ENCODE measurements at regions not wholly inside any gene's neighbourhood (a gene's known extent, or its start where the extent isn't known, plus 50 kb on each side); places are given as distances from the start of the nearest gene placed in this dataset.
A peak's percentile ranks its signal among the peaks of the same experiment; 100 is the strongest.

DNA sequence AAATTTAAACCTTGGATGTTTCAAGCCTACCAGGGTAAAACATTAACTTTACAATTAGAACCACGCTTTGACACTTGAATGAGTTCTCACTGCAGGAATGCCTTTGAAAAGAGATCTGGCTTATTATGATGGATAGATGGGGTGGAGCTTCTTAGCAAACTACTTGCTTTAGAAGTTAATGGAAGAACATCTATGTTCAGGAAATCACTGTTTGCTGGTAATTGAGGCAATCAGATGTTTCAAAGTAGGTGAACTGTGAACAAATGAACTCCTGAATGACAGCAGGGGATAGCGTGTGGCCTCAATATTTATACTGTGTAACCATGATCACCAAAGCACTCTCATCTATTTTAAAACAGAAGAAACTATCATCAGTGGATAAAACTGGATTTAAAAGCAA lies 383.6 kb downstream of the PIK3C3 start:
- H3K4me1 ChIP-seq = peaks cover 16% of the 10 kb centered on the region
- no peaks in the 10 kb centered on the region for H3K36me3 Mint-ChIP-seq (ENCODE audit: insufficient read depth, unreplicated experiment)
- no peaks in the 10 kb centered on the region for H3K9me3 ChIP-seq
- TF ChIP-seq, protein P1, sequence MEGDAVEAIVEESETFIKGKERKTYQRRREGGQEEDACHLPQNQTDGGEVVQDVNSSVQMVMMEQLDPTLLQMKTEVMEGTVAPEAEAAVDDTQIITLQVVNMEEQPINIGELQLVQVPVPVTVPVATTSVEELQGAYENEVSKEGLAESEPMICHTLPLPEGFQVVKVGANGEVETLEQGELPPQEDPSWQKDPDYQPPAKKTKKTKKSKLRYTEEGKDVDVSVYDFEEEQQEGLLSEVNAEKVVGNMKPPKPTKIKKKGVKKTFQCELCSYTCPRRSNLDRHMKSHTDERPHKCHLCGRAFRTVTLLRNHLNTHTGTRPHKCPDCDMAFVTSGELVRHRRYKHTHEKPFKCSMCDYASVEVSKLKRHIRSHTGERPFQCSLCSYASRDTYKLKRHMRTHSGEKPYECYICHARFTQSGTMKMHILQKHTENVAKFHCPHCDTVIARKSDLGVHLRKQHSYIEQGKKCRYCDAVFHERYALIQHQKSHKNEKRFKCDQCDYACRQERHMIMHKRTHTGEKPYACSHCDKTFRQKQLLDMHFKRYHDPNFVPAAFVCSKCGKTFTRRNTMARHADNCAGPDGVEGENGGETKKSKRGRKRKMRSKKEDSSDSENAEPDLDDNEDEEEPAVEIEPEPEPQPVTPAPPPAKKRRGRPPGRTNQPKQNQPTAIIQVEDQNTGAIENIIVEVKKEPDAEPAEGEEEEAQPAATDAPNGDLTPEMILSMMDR (IDR thresholded peaks at IDR 0.05; ENCODE audit: insufficient read depth in 1 of 2, low read depth in 1 of 2, low read length in 1 of 2, severe bottlenecking in 1 of 2, unreplicated experiment in 1 of 2) = no peak
- H3K36me3 ChIP-seq (ENCODE audit: control insufficient read depth, insufficient read depth, low read length) = no peaks in the 10 kb centered on the region
- DNase-seq = peak in 1 of 2 experiments; percentile 17
- CTCF ChIA-PET = no interaction called here
- H3K27me3 Mint-ChIP-seq (ENCODE audit: insufficient read depth, unreplicated experiment) = no peaks in the 10 kb centered on the region
- intact Hi-C loops (cut with micrococcal nuclease; ENCODE audit: unreplicated experiment) = no loop called here
- BruUV-seq (replicated peaks) = no TSS peak
- POLR2A ChIA-PET = no interaction called here
- H3K27ac Mint-ChIP-seq (ENCODE audit: unreplicated experiment) = no peak overlapping the region
- H3K27me3 ChIP-seq (replicated peaks; ENCODE audit: control insufficient read depth, insufficient read depth, low read length) = no peaks in the 10 kb centered on the region
- H3K4me1 Mint-ChIP-seq (ENCODE audit: low read depth, unreplicated experiment) = peaks cover 9% of the 10 kb centered on the region
- peaks cover 11% of the 10 kb centered on the region for H3K9me3 Mint-ChIP-seq (ENCODE audit: unreplicated experiment)
- no peak overlapping the region for H3K4me3 ChIP-seq (ENCODE audit: low read depth, low read length)
- no peak overlapping the region for H3K4me3 Mint-ChIP-seq (ENCODE audit: unreplicated experiment)

DNA sequence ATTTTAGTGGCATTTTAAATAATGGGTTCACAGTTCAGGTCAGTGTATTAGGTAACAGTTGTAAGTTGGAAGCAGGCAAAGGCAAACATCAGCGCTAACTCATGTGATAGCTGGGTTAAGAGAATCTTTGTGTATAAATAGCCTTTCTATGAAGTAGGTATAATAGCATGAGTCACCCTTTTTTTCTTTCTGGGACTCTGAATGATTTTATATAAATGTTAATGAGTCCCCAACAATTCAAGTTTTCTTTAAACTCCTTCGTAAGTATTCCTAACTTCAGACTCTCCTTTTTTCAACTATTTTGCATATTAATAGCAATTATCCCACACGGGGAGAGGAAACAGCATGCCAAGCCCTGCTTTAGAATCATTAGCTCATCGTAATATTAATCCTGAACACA lies 384.3 kb downstream of the PIK3C3 start:
- TF ChIP-seq, protein P1 (IDR thresholded peaks at IDR 0.05; ENCODE audit: insufficient read depth in 1 of 2, low read depth in 1 of 2, low read length in 1 of 2, severe bottlenecking in 1 of 2, unreplicated experiment in 1 of 2) = no peak
- ChIA-PET POLR2A (no interaction called here), CTCF (no interaction called here)
- intact Hi-C loops (cut with micrococcal nuclease; ENCODE audit: unreplicated experiment) = no loop called here
- Histone ChIP-seq H3K9me3 (no peaks in the 10 kb centered on the region), H3K4me1 (peaks cover 16% of the 10 kb centered on the region), H3K4me3 (ENCODE audit: low read depth, low read length) (no peak overlapping the region), H3K36me3 (ENCODE audit: control insufficient read depth, insufficient read depth, low read length) (no peaks in the 10 kb centered on the region), H3K27me3 (replicated peaks; ENCODE audit: control insufficient read depth, insufficient read depth, low read length) (no peaks in the 10 kb centered on the region)
- Mint-ChIP-seq H3K27ac (ENCODE audit: unreplicated experiment) (no peak overlapping the region), H3K36me3 (ENCODE audit: insufficient read depth, unreplicated experiment) (no peaks in the 10 kb centered on the region), H3K4me3 (ENCODE audit: unreplicated experiment) (no peak overlapping the region), H3K27me3 (ENCODE audit: insufficient read depth, unreplicated experiment) (no peaks in the 10 kb centered on the region), H3K9me3 (ENCODE audit: unreplicated experiment) (peaks cover 11% of the 10 kb centered on the region), H3K4me1 (ENCODE audit: low read depth, unreplicated experiment) (peaks cover 9% of the 10 kb centered on the region)
- no TSS peak for BruUV-seq (replicated peaks)
- no peak for DNase-seq

DNA sequence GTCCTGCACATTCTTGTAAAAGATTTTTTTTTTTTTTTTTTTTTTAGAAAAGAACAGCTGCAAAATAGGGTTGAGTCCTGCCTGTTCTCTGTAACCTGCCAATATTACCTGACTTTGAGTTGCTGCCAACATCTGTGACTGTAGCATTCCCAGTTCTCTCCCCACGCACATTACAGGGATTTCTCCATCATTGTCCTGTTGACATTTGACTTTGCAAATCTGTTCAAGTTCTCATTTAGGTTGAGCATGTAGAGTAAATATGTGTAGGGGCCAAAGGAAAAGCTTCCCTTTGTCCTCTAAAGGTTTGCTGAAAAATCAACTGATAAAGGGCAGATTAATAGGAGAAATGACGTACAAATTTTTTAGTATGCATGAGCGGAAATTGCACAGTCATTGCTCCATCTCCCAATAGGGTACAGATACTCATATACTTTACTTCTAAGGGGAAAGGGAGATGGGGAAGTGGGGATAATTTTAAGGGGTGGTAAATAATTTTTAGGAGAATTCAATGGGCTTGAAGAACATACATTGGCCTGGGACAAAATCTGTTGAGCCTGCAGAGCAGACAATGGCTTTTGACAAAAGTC lies 385.5 kb downstream of the PIK3C3 start:
- Mint-ChIP-seq H3K27me3 (ENCODE audit: insufficient read depth, unreplicated experiment) (no peaks in the 10 kb centered on the region), H3K9me3 (ENCODE audit: unreplicated experiment) (peaks cover 4% of the 10 kb centered on the region), H3K27ac (ENCODE audit: unreplicated experiment) (no peak overlapping the region), H3K4me1 (ENCODE audit: low read depth, unreplicated experiment) (peaks cover 9% of the 10 kb centered on the region), H3K36me3 (ENCODE audit: insufficient read depth, unreplicated experiment) (no peaks in the 10 kb centered on the region), H3K4me3 (ENCODE audit: unreplicated experiment) (no peak overlapping the region)
- Histone ChIP-seq H3K27me3 (replicated peaks; ENCODE audit: control insufficient read depth, insufficient read depth, low read length) (no peaks in the 10 kb centered on the region), H3K36me3 (ENCODE audit: control insufficient read depth, insufficient read depth, low read length) (no peaks in the 10 kb centered on the region), H3K4me3 (ENCODE audit: low read depth, low read length) (no peak overlapping the region), H3K4me1 (peaks cover 16% of the 10 kb centered on the region), H3K9me3 (no peaks in the 10 kb centered on the region)
- CTCF ChIA-PET = no interaction called here
- no peak for DNase-seq
- no TSS peak for BruUV-seq (replicated peaks)
- POLR2A ChIA-PET = no interaction called here
- TF ChIP-seq, protein P1 (IDR thresholded peaks at IDR 0.05; ENCODE audit: insufficient read depth in 1 of 2, low read depth in 1 of 2, low read length in 1 of 2, severe bottlenecking in 1 of 2, unreplicated experiment in 1 of 2) = no peak
- intact Hi-C loops (cut with micrococcal nuclease; ENCODE audit: unreplicated experiment) = no loop called here
